HG03280 (cell line): ENCODE measurements at regions not wholly inside any gene's neighbourhood (a gene's known extent, or its start where the extent isn't known, plus 50 kb on each side); places are given as distances from the start of the nearest gene placed in this dataset.

Experiments used
- ATAC-seq: cut with Tn5 transposase; IDR thresholded peaks from one replicate; pipeline ENCODE4 v1.9.1; 2021; ENCODE audit warnings: mild to moderate bottlenecking, moderate library complexity; ENCODE audit not compliant: unreplicated experiment

- ATAC-seq = no peak
Observed at GRCh38 chr12:42977451-42978230, 388.1 kb upstream of the PRICKLE1 start.

- no peak for ATAC-seq
Observed at GRCh38 chr12:42976620-42977019, 387.1 kb upstream of the PRICKLE1 start.

- ATAC-seq = no peak
Observed at GRCh38 chr12:42976122-42976521, 386.6 kb upstream of the PRICKLE1 start.

- ATAC-seq = no peak
Observed at GRCh38 chr12:42969355-42969754, 379.8 kb upstream of the PRICKLE1 start.

GRCh38 chr12:42968426-42968825 is 378.9 kb upstream of the PRICKLE1 start:
- ATAC-seq = no peak

GRCh38 chr12:42967850-42968249 is 378.3 kb upstream of the PRICKLE1 start:
- ATAC-seq = no peak

- no peak for ATAC-seq
Observed at GRCh38 chr12:42963988-42964387, 374.4 kb upstream of the PRICKLE1 start.

GRCh38 chr12:42962384-42962783 is 372.8 kb upstream of the PRICKLE1 start:
- no peak for ATAC-seq

GRCh38 chr12:42961395-42961794 is 371.8 kb upstream of the PRICKLE1 start:
- no peak for ATAC-seq

- ATAC-seq = no peak
Observed at GRCh38 chr12:42960087-42960527, 370.6 kb upstream of the PRICKLE1 start.

GRCh38 chr12:42958291-42958674 is 368.7 kb upstream of the PRICKLE1 start:
- no peak for ATAC-seq

- no peak for ATAC-seq
Observed at GRCh38 chr12:42957561-42958290, 368.2 kb upstream of the PRICKLE1 start.

- ATAC-seq = no peak
Observed at GRCh38 chr12:42957136-42957535, 367.6 kb upstream of the PRICKLE1 start.

GRCh38 chr12:42953021-42953420 is 363.5 kb upstream of the PRICKLE1 start:
- no peak for ATAC-seq

GRCh38 chr12:42946871-42947381 is 357.4 kb upstream of the PRICKLE1 start:
- no peak for ATAC-seq

GRCh38 chr12:42945927-42946326 is 356.4 kb upstream of the PRICKLE1 start:
- no peak for ATAC-seq

GRCh38 chr12:42944516-42944915 is 355.0 kb upstream of the PRICKLE1 start:
- no peak for ATAC-seq

- ATAC-seq = no peak
Observed at GRCh38 chr12:42936991-42937390, 347.4 kb upstream of the PRICKLE1 start.

- no peak for ATAC-seq
Observed at GRCh38 chr12:42936260-42936659, 346.7 kb upstream of the PRICKLE1 start.

- ATAC-seq = no peak
Observed at GRCh38 chr12:42935756-42936155, 346.2 kb upstream of the PRICKLE1 start.

- ATAC-seq = no peak
Observed at GRCh38 chr12:42935090-42935489, 345.5 kb upstream of the PRICKLE1 start.

GRCh38 chr12:42933461-42934081 is 344.0 kb upstream of the PRICKLE1 start:
- ATAC-seq = no peak
